PC-3 (cell line): ENCODE measurements at regions not wholly inside any gene's neighbourhood (a gene's known extent, or its start where the extent isn't known, plus 50 kb on each side); places are given as distances from the start of the nearest gene placed in this dataset.

Experiments
- ATAC-seq: fragments of 200-7000 bp; cut with Tn5 transposase; 2 replicates; pipeline ENCODE4 v1.9.1; 2020; ENCODE audit warnings: mild to moderate bottlenecking, moderate library complexity
- BruUV-seq: library from RNA; stranded (reverse); fragments of 400-500 nt; replicated peaks from 2 replicates; lab custom pipeline; 2021; lab: Mats Ljungman, UMichigan
- CTCF ChIA-PET: fragments of 300-600 bp; sonication (Branson Sonifier 250); formaldehyde crosslinking; loops from one replicate; lab custom pipeline; 2022; ENCODE audit warnings: antibody characterized with exemption; lab: Charles Lee
- POLR2A ChIA-PET: fragments of 300-600 bp; sonication (Branson Sonifier 250); formaldehyde crosslinking; loops from one replicate; lab custom pipeline; 2022; ENCODE audit warnings: antibody characterized with exemption; ENCODE audit not compliant: unreplicated experiment; lab: Charles Lee
- DNase-seq: peaks from one replicate; pipeline ENCODE4 v3.0.0-alpha.2; 2015
- H2AFZ ChIP-seq: fragments of 300-600 bp; sonication (generic); 2 replicates; pipeline ENCODE4 v1.6.0; 2016; ENCODE audit warnings: antibody characterized with exemption, low read length
- H3F3A ChIP-seq: fragments of 300-600 bp; sonication (generic); one replicate; pipeline ENCODE4 v1.6.0; 2017; ENCODE audit warnings: antibody characterized with exemption, low read length, control low read depth, mild to moderate bottlenecking; ENCODE audit not compliant: unreplicated experiment
- H3K27ac ChIP-seq: fragments of 300-600 bp; sonication (generic); 2 replicates; pipeline ENCODE4 v1.5.1; 2016; ENCODE audit warnings: mild to moderate bottlenecking, low read length
- H3K27me3 ChIP-seq: fragments of 300-600 bp; sonication (generic); 2 replicates; pipeline ENCODE4 v1.6.1; 2016; ENCODE audit warnings: low read length, mixed read lengths
- H3K36me3 ChIP-seq: fragments of 300-600 bp; sonication (generic); 2 replicates; pipeline ENCODE4 v1.6.1; 2016; ENCODE audit warnings: low read depth, mixed run types, low read length, mixed read lengths
- H3K4me1 ChIP-seq: fragments of 300-600 bp; sonication (generic); 2 replicates; pipeline ENCODE4 v1.5.1; 2016; ENCODE audit warnings: low read length; ENCODE audit not compliant: insufficient read depth
- H3K4me2 ChIP-seq: fragments of 300-600 bp; sonication (generic); 2 replicates; pipeline ENCODE4 v1.6.0; 2016; ENCODE audit warnings: low read length
- H3K4me3 ChIP-seq: fragments of 300-600 bp; sonication (generic); 2 replicates; pipeline ENCODE4 v1.5.1; 2016; ENCODE audit warnings: mild to moderate bottlenecking, low read length, mixed read lengths
- H3K79me2 ChIP-seq: fragments of 300-600 bp; sonication (generic); 2 replicates; pipeline ENCODE4 v1.6.1; 2017; ENCODE audit warnings: low read length, mixed read lengths
- H3K9ac ChIP-seq: fragments of 300-600 bp; sonication (generic); 2 replicates; pipeline ENCODE4 v1.6.0; 2016; ENCODE audit warnings: mild to moderate bottlenecking, low read length
- H3K9me2 ChIP-seq: fragments of 300-600 bp; sonication (generic); replicated peaks from 2 replicates; pipeline ENCODE4 v1.6.1; 2016; ENCODE audit warnings: mixed run types, low read length, mixed read lengths
- H3K9me3 ChIP-seq: fragments of 300-600 bp; sonication (generic); 2 replicates; pipeline ENCODE4 v1.6.1; 2016; ENCODE audit warnings: low read length, mixed read lengths
- H4K20me1 ChIP-seq: fragments of 300-600 bp; sonication (generic); 2 replicates; pipeline ENCODE4 v1.6.1; 2016; ENCODE audit warnings: low read length, mixed read lengths
- CTCF ChIP-seq: fragments of 300-600 bp; sonication (generic); conservative IDR thresholded peaks from 2 replicates; pipeline ENCODE4 v1.5.1; 2017; ENCODE audit warnings: antibody characterized with exemption, low read depth, mild to moderate bottlenecking, low read length
- EZH2 ChIP-seq: fragments of 300-600 bp; sonication (generic); IDR thresholded peaks from one replicate; pipeline ENCODE4 v1.6.1; 2017; ENCODE audit warnings: antibody characterized with exemption, mild to moderate bottlenecking, low read length; ENCODE audit not compliant: unreplicated experiment
- EZH2phosphoT487 ChIP-seq: fragments of 300-600 bp; sonication (generic); IDR thresholded peaks from 2 replicates; pipeline ENCODE4 v1.6.1; 2018; ENCODE audit warnings: mild to moderate bottlenecking, antibody characterized with exemption, low read length, borderline replicate concordance
- intact Hi-C: fragments of 100-400 bp; cut with micrococcal nuclease; formaldehyde crosslinking; loops from 2 replicates; pipeline ENCODE4 v1.9.0; 2023

- ATAC-seq: no peak
- Histone ChIP-seq H3K4me3 (no peak overlapping the region), H3K9me3 (no peaks in the 10 kb centered on the region), H3K79me2 (no peaks in the 10 kb centered on the region), H3K9ac (no peak overlapping the region), H3K27ac (no peak overlapping the region), H3K27me3 (no peaks in the 10 kb centered on the region), H4K20me1 (no peaks in the 10 kb centered on the region), H3K4me1 (peaks cover 23% of the 10 kb centered on the region), H3K36me3 (no peaks in the 10 kb centered on the region), H2AFZ (no peak overlapping the region), H3K9me2 (no peaks in the 10 kb centered on the region), H3F3A (no peaks in the 10 kb centered on the region), H3K4me2 (no peak overlapping the region)
- DNase-seq: no peak
- intact Hi-C loops: no loop called here
- no TSS peak for BruUV-seq
- CTCF ChIA-PET: no interaction called here
- POLR2A ChIA-PET: no interaction called here
- TF ChIP-seq EZH2phosphoT487 (no peak), EZH2 (no peak), CTCF (no peak)
Measured at GRCh38 chr5:127205147-127205546, 85.4 kb upstream of the MEGF10 start.

- no peaks in the 10 kb centered on the region for H3K9me3 ChIP-seq
- POLR2A ChIA-PET: interaction anchor here (0.6 kb wide), 1 partner anchor 176 kb away, joined by 6 read pairs; no protein-coding TSS in a partner anchor
- no peak overlapping the region for H2AFZ ChIP-seq
- H3K27ac ChIP-seq: peak overlapping the region; percentile 20
- TF ChIP-seq EZH2: no peak
- TF ChIP-seq CTCF: no peak
- no peak for TF ChIP-seq EZH2phosphoT487
- peaks cover 23% of the 10 kb centered on the region for H3K4me1 ChIP-seq
- no peaks in the 10 kb centered on the region for H3K9me2 ChIP-seq
- H4K20me1 ChIP-seq: no peaks in the 10 kb centered on the region
- DNase-seq (peak; percentile 94), ATAC-seq (peak; percentile 99)
- H3K4me2 ChIP-seq: peak overlapping the region; percentile 1
- BruUV-seq: no TSS peak
- no peaks in the 10 kb centered on the region for H3F3A ChIP-seq
- H3K4me3 ChIP-seq: no peak overlapping the region
- CTCF ChIA-PET: no interaction called here
- H3K79me2 ChIP-seq: no peaks in the 10 kb centered on the region
- peaks cover 1% of the 10 kb centered on the region; the same call in 1 of the 2 replicates for H3K27me3 ChIP-seq
- H3K36me3 ChIP-seq: no peaks in the 10 kb centered on the region
- H3K9ac ChIP-seq: no peak overlapping the region
- intact Hi-C loops: no loop called here
Measured at GRCh38 chr5:127206320-127207113, 84.1 kb upstream of the MEGF10 start.

GRCh38 chr5:127210042-127210441 is 80.6 kb upstream of the MEGF10 start:
- DNase-seq: no peak
- H3K27me3 ChIP-seq: peaks cover 7% of the 10 kb centered on the region; the same call in 1 of the 2 replicates
- BruUV-seq: no TSS peak

More at GRCh38 chr5:127210042-127210441, 80.6 kb upstream of the MEGF10 start:
- Histone ChIP-seq H3K4me1 (peaks cover 13% of the 10 kb centered on the region), H3F3A (no peaks in the 10 kb centered on the region), H3K4me3 (no peak overlapping the region), H3K9me3 (no peaks in the 10 kb centered on the region), H3K36me3 (no peaks in the 10 kb centered on the region), H3K27ac (no peak overlapping the region), H4K20me1 (no peaks in the 10 kb centered on the region), H3K9ac (no peak overlapping the region), H3K4me2 (no peak overlapping the region), H3K79me2 (no peaks in the 10 kb centered on the region), H2AFZ (no peak overlapping the region), H3K9me2 (no peaks in the 10 kb centered on the region)
- POLR2A ChIA-PET: no interaction called here
- CTCF ChIA-PET: no interaction called here
- intact Hi-C loops: no loop called here
- TF ChIP-seq CTCF: no peak
- TF ChIP-seq EZH2: no peak
- TF ChIP-seq EZH2phosphoT487: no peak
- ATAC-seq: no peak
